ENCODE measurements at regions not wholly inside any gene's neighbourhood (a gene's known extent, or its start where the extent isn't known, plus 50 kb on each side); places are given as distances from the start of the nearest gene placed in this dataset.

- TF ChIP-seq CTCF (IDR thresholded peaks at IDR 0.05; ENCODE audit: insufficient read depth, low read depth, low read length) (no peak), EZH2 (IDR thresholded peaks at IDR 0.05; ENCODE audit: insufficient read depth, low read length) (no peak)
Measured at GRCh38 chr4:96094183-96094582, 254.3 kb downstream of the PDHA2 start.
